ENCODE measurements at regions not wholly inside any gene's neighbourhood (a gene's known extent, or its start where the extent isn't known, plus 50 kb on each side); places are given as distances from the start of the nearest gene placed in this dataset.

GRCh38 chr9:121569266-121569648, 69.6 kb upstream of the GGTA1 start:
- DNase-seq = no peak

DNA sequence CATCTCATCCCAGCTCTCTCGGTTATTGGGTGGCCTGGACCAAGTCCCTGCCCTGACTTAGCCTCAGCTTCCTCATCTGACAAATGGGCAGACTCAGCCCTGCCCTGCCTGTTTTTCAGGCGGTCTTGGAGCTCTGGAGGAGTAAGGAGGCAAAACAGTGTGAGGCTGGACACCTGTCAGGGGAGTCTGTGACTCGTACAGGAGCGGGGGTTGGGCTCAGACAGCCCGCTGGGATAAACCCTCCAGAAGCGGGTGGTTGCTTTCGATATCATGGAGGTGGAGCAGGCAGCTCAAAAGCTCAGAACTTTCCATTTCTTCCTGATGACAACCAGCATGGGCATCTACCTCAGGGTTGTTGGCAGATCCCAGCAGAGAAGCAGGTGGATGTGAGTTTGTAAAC, 72.9 kb upstream of the GGTA1 start:
- DNase-seq = no peak

- DNase-seq = no peak
These were observed 74.3 kb upstream of the GGTA1 start for GRCh38 chr9:121573717-121574485.

- no peak for DNase-seq
These were observed 75.3 kb upstream of the GGTA1 start for GRCh38 chr9:121574774-121575519.

DNA sequence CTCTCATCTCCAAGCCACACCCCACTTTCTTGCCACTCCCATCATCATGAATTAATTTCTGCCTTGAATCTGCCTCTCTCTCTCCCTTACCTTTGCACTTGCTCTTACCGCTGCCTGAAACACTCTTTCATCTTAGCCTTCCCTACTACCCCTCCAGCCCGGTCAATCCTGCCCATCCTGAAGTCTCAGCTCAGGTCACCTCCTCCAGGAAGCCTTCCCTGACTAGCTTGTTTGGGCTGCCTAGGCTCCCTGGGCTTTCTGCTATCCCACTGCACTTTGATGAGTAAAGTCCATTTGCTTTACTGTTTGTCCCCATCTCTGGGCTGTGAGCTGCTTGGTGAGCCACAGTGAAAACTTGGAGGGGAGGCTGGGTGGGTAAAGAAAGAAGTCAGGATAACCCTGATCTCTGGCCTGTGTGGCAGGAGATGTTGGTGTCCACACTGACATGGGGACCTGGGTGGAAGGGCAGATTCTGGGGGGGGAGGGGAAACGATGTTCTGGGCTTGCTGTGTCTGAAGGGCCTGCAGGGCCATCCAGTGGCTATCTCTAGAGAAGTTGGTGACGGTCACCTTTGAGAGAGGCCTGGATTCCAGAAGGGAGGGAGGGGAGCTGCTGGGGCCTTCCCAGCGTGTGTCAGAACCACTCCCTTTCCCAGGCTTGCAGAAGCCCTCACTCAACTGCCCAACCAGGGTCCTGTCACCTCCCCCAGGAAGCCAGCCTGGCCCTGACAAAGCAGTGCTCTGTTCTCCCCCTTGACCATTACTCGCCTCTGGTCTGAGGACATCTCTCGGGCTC, 75.0 kb upstream of the DAB2IP start:
- no peak for DNase-seq

GRCh38 chr9:121577166-121577565, 74.3 kb upstream of the DAB2IP start:
- no peak for DNase-seq

DNA sequence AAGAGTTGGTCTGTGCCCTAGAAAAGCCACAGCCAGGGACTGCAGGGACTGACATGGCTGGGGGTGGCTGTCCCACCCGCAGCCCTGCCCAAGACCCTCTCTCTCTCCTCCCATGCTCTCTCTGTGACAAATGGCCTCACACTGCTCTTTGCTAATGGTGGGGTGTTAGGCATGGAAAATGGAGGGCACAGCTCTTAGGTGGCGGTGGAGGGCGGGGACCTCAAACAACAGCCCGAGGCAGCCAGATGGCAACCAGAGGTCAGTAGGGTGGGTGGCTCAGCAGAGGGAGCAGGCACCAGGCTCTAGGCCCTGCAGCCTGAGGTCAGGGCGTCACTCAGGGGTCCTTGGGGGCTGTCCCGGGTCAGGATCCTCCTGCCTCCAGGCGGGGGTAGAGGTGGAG, 73.9 kb upstream of the DAB2IP start:
- no peak for DNase-seq

- DNase-seq = no peak
These were observed 69.4 kb upstream of the DAB2IP start for GRCh38 chr9:121581786-121582600.

DNA sequence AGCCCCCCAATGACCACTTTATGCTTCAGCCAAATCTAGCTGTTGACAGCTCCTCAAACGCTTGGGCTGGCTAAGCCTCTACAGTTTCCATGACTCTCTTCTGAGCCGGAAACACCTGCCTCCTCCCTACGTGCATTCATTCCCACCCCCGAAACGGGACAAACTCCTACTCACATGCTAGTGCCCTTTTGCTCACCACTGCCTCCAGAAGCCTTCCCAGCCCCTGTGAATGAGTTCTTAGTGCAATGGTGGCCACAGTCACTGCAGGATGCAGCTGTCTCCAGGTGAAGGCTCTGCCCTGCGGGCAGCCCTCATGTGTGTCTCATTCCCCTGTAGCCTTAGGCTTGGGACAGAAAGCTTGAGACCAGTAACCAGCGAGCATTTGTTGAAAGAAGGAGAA, 68.8 kb upstream of the DAB2IP start:
- DNase-seq = no peak

DNA sequence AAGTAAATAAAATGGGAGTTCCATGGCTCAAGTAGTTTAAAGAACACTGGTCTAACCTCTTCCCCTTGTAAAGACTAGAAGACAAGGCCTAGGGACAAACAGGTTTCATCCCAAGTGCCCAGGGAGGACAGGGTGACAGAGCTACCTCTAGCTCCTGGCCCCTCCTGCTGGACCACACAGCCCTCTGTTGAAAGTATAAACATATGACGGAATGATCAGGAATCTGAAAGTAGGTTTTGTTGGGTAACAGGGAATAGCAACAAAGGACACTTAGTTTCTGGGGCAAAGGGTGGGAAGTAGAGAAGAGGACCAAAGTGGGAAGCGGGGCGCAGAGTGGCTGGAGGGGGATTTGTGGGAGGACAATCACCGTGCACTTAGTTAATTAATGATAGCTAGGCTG, 67.0 kb upstream of the DAB2IP start:
- DNase-seq = no peak

GRCh38 chr9:121587863-121588262, 63.6 kb upstream of the DAB2IP start:
- DNase-seq = no peak

DNA sequence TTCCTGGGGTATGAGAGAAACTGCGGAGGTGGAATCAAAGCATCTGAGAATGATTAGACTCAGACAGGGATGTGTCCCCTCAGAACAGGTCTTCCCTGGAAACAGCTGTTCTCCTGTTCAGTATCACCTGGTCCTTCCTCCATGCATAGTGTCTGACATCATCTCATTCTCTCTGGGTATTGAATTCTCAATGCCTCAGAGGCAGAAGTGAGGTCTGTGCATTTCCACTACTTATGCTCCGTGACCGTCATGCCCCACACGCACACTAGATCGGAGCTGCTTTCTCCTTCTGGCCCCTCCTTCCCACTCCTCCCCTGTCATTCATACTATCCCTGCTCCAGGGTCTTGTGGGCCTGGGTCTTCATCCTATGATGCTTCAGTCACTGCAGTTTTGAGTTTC, 61.4 kb upstream of the DAB2IP start:
- DNase-seq = no peak

GRCh38 chr9:121592265-121592664, 59.2 kb upstream of the DAB2IP start:
- no peak for DNase-seq

DNA sequence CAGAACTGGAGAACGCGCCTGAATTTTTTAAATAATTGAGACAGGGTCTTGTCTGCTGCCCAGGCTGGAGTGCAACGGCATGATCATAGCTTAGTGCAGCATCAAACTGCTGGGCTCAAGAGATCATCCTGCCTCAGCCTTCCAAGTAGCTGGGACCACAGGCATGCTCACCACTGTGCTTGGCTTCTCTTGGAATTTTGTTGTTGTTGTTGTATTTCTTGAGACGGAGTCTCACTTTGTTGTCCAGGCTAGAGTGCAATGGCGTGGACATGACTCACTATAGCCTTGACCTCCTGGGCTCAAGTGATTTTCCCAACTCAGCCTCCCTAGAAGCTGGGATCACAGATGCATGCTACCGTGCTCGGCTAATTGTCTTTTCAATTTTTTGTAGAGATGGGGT, 58.4 kb upstream of the DAB2IP start:
- no peak for DNase-seq

- DNase-seq = no peak
These were observed 54.9 kb upstream of the DAB2IP start for GRCh38 chr9:121596515-121596914.

- DNase-seq = no peak
These were observed 53.7 kb upstream of the DAB2IP start for GRCh38 chr9:121597698-121598166.

DNA sequence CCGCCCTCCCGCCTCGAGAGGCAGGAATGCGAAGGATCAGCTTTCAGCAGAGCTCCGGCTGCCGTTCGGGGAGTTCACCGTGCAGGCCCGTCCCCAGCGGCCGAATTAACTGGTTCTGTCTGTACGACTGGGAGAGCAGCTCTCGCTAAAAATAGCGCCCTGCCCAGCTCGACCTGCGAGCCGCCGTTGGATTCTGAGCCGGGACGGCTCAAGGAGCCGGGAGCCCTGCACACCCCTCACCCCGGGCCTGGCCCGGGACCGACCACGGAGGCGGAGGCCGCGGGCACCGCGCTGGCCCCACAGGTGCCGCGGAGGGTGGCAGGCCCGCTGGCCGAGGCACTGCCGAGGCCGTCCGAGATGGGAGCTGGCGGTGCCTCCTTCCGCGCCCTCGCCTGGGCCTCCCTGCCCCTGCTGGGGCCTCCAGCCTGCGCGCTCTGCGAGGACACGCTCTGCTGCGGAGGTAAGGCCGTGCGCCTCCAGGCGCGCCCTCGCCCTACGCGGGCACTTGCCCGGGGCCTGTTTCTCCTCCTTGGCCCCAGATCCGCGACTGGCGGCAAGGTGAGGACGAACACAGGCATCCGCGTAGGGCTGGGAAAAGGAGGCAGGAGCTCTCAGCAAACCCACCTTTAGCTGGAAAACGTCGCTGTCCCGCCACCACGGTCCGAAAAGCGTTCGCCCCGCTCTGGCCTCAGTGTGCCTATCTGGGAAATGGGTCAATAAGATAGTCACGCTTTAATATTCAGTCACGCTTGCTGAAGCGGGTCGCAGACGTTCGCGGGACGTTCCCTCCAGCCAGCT, 53.1 kb upstream of the DAB2IP start:
- DNase-seq = peak; percentile 47

GRCh38 chr9:121598965-121599871, 52.2 kb upstream of the DAB2IP start:
- DNase-seq = no peak

DNA sequence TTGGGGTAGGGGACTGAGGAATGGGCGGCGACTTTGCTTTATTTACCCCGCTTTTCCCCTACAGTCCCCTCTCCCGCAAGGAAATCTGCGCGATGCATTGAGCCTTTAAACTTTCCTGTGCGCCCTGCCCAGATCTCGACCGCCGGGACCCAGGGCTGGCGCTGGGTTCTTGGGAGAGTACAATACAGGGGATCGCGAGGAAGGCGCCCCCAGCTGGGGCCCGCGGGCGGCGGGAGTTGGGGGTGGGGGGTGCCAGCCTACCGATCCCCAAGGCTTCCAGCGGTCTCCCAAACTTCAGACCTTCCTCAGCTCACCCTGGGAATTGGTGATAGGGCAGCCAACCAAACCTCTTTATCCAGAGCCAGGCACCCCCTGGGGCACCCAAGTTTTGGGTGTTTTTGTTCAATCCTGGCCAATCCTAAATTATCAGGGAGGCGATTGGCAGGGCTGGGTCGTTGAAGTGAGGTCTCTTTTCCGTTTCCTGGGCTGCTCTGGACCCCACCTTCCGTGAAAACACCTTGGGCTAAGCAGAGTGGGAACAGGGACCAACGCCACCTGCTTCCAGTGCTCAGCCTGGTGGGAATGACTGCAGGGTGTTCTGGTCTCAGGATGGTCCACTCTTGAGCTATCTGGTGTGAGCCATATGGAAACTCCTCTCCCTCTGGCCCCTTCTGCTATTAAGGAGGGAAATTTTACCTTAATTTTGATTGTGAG, 51.4 kb upstream of the DAB2IP start:
- DNase-seq = no peak

GRCh38 chr9:121601194-121601593, 50.2 kb upstream of the DAB2IP start:
- DNase-seq = no peak
